HG03571 (cell line): ENCODE measurements at regions not wholly inside any gene's neighbourhood (a gene's known extent, or its start where the extent isn't known, plus 50 kb on each side); places are given as distances from the start of the nearest gene placed in this dataset.
"Not testable (repeated sequence)": the region's sequence is repeated elsewhere in the genome, so short reads cannot be mapped to it uniquely, and the experiment has no call there.

Source experiments
- ATAC-seq: cut with Tn5 transposase; IDR thresholded peaks from one replicate; pipeline ENCODE4 v1.9.1; 2021; ENCODE audit not compliant: unreplicated experiment

DNA sequence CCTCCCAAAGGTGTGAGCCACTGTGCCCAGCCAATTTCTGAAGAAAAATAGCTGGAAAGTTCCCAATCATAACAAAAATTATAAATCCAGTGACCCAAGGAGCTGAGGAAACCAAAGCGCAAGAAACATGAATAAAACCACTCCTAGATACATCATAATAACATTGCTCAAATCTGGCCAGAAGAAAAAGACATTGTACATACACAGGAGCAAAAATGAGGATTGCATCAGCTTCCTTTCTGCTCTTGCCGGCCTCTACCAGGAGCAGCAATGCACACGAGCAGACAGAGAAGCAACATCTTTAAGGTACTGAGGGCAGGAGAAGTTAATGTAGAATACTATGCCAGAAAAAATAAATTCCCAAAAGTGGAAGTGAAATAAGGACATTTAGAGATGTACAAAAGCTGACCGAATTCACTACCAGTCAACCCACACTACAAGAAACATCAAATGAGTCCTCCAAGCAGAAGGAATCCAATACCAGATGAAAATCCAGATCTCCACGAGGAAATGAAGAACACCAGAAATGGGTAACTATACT lies 127.0 kb upstream of the NBPF11 start:
- ATAC-seq: not testable (repeated sequence)

- ATAC-seq: not testable (repeated sequence)
Measured at GRCh38 chr1:148277865-148278279, 125.8 kb upstream of the NBPF11 start.

DNA sequence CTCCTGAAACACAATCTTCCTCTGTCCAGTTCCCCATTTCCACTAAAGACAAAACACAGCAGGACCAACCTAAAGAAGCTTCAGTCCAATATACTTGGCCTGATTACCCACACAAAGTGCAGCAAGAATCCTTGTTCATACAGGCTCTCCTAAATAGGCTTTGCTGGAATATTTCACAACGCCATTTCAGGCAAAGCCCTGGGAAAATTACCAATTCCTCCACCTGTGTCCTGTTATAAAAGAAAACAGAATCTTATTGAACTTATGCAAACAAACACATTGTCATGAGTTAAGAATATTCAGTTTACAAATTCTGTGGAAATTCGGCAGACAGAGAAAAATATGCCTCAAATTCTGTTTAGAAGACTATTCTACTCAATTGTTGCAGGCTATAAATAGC lies 115.0 kb upstream of the NBPF11 start:
- not testable (repeated sequence) for ATAC-seq

- ATAC-seq: no peak
Measured at GRCh38 chr1:148264374-148265276, 112.5 kb upstream of the NBPF11 start.

DNA sequence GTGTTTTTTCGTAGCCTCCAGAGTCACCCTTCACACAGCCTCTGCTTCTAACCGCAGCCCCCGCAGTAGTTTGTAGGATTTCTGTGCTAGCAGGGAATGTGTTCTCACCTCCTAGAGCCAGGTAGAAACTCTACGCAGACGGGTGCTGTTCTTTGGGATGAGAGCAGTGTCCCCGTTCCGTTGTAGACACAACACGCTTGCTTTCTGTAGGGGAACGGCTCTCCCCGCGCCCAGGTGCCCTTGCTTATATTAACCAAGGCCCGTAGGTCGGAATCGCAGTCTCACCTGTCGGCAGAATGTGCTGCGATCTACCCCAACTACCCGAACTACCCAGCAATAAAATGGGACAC lies 111.8 kb upstream of the NBPF11 start:
- ATAC-seq: no peak

GRCh38 chr1:148263128-148263905 lies 111.2 kb upstream of the NBPF11 start:
- no peak for ATAC-seq

DNA sequence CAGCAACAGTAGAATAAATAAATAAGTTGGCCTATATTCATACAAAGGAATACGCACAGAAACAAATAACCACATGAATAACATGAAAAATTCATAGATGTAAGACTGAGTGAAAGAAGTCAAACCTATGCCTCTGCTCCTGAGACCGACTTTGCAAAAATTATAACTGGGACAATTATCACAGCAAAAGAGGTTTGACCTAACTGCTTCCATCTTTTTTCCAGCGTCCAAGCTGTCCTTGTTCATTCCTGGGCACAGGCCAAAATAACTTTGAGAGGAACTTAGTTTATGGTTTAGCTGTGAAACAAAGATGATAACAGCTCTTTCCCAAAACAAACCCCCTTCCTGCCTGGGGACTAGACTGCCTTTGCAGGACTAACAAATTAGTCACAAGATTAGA lies 109.6 kb upstream of the NBPF11 start:
- not testable (repeated sequence) for ATAC-seq

GRCh38 chr1:148257886-148258285 lies 105.8 kb upstream of the NBPF11 start:
- not testable (repeated sequence) for ATAC-seq

- not testable (repeated sequence) for ATAC-seq
Measured at GRCh38 chr1:148254611-148255429, 102.7 kb upstream of the NBPF11 start.

- ATAC-seq: not testable (repeated sequence)
Measured at GRCh38 chr1:148253808-148254207, 101.7 kb upstream of the NBPF11 start.

DNA sequence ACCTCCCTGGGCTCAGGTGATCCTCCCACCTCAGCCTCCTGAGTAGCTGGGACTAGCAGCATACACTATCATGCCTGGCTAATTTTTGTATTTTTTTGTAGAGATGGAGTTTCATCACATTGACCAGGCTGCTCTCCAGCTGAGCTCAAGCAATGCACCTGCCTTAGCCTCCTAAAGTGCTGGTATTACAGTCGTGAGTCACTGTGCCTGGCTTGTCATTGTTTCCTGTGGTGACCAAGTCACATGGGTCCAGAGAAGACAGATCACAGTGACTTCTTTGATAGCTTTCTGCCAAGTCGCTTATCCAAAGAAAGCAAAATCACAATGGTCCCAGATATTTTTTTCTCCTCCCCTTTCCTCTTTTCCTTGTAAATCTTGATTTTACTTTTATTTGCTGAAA lies 96.7 kb upstream of the NBPF11 start:
- ATAC-seq: not testable (repeated sequence)

- ATAC-seq: not testable (repeated sequence)
Measured at GRCh38 chr1:148246258-148246861, 94.3 kb upstream of the NBPF11 start.

GRCh38 chr1:148245843-148246242 lies 93.8 kb upstream of the NBPF11 start:
- ATAC-seq: not testable (repeated sequence)

- ATAC-seq: not testable (repeated sequence)
Measured at GRCh38 chr1:148245443-148245842, 93.4 kb upstream of the NBPF11 start.

DNA sequence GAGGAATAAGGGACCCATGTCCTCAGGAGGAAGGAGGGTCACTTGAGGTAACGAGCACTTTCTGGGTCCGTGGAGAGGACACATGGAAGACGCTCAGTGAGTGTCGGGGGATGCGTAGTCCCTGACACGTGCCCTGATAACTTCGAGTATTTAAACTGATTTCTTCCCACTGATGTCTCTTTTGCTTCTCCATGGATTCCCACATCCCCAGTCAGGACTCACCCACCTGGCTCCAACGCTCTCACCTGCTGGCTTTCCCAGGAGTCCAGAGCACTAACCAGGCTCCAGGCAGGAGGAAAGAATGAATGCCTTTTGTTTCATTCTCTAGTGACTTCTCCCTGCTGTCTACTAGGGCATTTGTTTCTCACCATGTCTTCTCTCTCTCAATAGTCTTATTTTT lies 81.2 kb upstream of the NBPF11 start:
- ATAC-seq: not testable (repeated sequence)

DNA sequence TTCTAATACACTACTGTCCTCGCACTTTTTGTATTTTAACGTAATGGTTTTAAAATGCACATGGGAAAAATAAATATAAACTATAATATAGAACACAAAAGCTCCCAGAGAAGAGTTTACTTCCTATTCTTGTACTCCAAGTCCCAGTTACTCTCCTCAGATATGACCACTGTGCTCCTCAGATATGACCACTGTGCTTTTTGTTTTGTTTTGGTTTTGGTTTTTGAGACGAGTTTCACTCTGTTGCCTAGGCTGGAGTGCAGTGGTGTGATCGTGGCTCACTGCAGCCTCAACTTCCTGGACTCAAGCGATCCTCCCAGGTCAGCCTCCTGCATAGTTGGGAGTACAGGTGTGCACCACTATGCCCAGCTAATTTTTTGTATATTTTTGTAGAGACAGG lies 76.8 kb upstream of the NBPF11 start:
- ATAC-seq: not testable (repeated sequence)

DNA sequence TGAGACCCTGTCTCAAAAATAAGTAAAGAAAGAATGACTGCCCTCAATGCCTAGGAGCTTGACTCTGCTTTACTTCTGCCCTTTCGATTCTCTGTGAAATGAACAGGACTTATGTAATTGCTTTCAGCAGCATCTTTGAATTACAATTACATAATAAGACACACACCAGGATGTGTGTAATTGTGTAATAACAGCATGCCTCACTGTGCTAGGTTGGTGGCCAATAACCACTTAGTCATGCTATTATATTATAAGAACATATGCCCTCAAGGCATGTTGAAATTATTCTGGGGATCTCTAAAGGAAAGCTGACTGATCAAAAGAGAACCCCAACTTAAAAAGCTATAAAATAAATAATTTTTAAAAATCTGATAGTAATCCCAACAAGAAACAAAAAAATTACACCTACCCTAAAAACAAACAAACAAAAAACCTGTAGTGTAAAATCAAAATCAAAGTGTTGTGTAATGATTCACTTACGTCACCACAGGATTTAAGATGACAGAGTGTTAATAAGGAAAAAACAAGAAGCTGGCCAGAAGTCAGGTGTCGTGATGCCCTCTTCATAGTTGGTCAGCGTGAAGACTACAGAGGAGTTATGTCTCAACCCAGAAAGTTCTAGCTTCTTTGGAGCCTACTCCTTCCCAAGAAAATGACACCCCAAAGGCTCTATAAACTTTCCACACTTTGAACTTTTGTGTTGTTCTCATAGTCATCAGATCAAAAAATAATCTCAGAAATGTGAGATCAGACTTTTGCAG lies 70.5 kb upstream of the NBPF11 start:
- not testable (repeated sequence) for ATAC-seq

DNA sequence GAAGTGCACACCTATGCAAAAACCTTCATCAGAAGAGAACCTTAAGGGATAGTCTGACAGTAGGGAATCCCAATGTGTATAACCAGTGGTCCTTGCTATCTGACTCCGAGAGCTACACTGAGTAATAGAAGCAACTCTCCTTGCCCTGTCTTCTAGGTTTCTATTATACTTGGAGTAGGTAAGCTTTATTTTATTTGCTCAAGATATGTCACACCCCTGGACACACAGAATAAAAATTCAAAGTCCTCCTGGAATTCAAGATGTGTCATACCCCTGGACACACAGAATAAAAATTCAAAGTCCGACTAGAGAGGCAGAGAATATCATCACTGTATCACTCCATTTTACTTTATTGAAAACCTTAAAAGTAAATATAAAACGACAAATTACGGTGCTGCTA lies 69.5 kb upstream of the NBPF11 start:
- not testable (repeated sequence) for ATAC-seq

- not testable (repeated sequence) for ATAC-seq
Measured at GRCh38 chr1:148219229-148219628, 67.1 kb upstream of the NBPF11 start.

- ATAC-seq: not testable (repeated sequence)
Measured at GRCh38 chr1:148211191-148211590, 59.1 kb upstream of the NBPF11 start.
